H1 (cell line): ENCODE measurements at regions not wholly inside any gene's neighbourhood (a gene's known extent, or its start where the extent isn't known, plus 50 kb on each side); places are given as distances from the start of the nearest gene placed in this dataset.

ENCODE experiments used
- RFX5 ChIP-seq: IDR thresholded peaks from 2 replicates; pipeline ENCODE4 v1.6.1; 2011; ENCODE audit warnings: low read depth, low read length, improper control_type of control experiment, borderline replicate concordance
- TBP ChIP-seq: IDR thresholded peaks from 2 replicates; pipeline ENCODE4 v1.6.1; 2011; ENCODE audit warnings: low read depth, low read length, improper control_type of control experiment

DNA sequence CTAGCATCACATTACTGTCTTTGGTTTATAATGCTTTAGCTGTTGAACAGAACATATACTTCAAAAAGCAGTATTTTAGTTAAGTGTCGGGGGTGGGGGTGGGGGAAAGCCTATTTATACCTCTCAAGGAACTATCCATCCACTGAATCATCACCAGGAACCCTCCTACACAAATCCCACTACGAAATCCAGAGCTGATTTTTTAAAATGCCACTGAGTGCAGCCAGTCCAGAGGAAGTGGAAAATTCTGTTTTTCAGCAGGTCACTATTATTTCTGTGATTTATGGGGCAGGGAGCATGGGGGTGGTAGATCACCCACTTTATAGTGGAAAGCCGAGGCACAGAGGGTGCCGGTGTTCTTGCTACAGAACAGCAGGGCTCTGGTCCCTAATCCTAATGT lies 284.1 kb downstream of the SOX9 start:
- no peak for TF ChIP-seq RFX5
- no peak for TF ChIP-seq TBP
